Endodermal cell (in vitro differentiated cells): ENCODE measurements at regions not wholly inside any gene's neighbourhood (a gene's known extent, or its start where the extent isn't known, plus 50 kb on each side); places are given as distances from the start of the nearest gene placed in this dataset.

Source experiments
- DNase-seq: peaks from one replicate; pipeline ENCODE4 v3.0.0-alpha.2; 2017
- H3K27ac ChIP-seq: 2 replicates; pipeline ENCODE4 v1.5.1; 2013; ENCODE audit warnings: mild to moderate bottlenecking, low read depth, low read length, moderate library complexity
- H3K27me3 ChIP-seq: 2 replicates; pipeline ENCODE4 v1.6.1; 2013; ENCODE audit warnings: mild to moderate bottlenecking, low read length, moderate library complexity; ENCODE audit not compliant: insufficient read depth, control insufficient read depth, poor library complexity, severe bottlenecking
- H3K36me3 ChIP-seq: 2 replicates; pipeline ENCODE4 v1.7.0; 2013; ENCODE audit warnings: mild to moderate bottlenecking, low read length, moderate library complexity; ENCODE audit not compliant: control insufficient read depth, insufficient read depth
- H3K4me1 ChIP-seq: one replicate; pipeline ENCODE4 v1.7.0; 2013; ENCODE audit warnings: low read length; ENCODE audit not compliant: control insufficient read depth, insufficient read depth
- H3K4me3 ChIP-seq: 2 replicates; pipeline ENCODE4 v1.5.1; 2013; ENCODE audit warnings: mild to moderate bottlenecking, low read length, moderate library complexity
- H3K9ac ChIP-seq: 2 replicates; pipeline ENCODE4 v1.6.1; 2013; ENCODE audit warnings: mild to moderate bottlenecking, low read length, moderate library complexity; ENCODE audit not compliant: poor library complexity, severe bottlenecking; ENCODE audit errors: extremely low read depth
- H3K9me3 ChIP-seq: 2 replicates; pipeline ENCODE4 v1.6.1; 2013; ENCODE audit warnings: mild to moderate bottlenecking, low read length, moderate library complexity; ENCODE audit not compliant: control insufficient read depth
- H3K27ac Mint-ChIP-seq: 2 replicates; pipeline ENCODE4 v1.8.0; 2020; ENCODE audit warnings: mixed read lengths
- H3K27me3 Mint-ChIP-seq: 2 replicates; pipeline ENCODE4 v1.8.0; 2021; ENCODE audit warnings: mild to moderate bottlenecking, mixed read lengths; ENCODE audit not compliant: insufficient read depth
- H3K36me3 Mint-ChIP-seq: 2 replicates; pipeline ENCODE4 v1.8.0; 2020; ENCODE audit warnings: low read depth, mixed read lengths
- H3K4me1 Mint-ChIP-seq: 2 replicates; pipeline ENCODE4 v1.8.0; 2020; ENCODE audit warnings: mixed read lengths
- H3K4me3 Mint-ChIP-seq: 2 replicates; pipeline ENCODE4 v1.8.0; 2020; ENCODE audit warnings: mild to moderate bottlenecking, moderate library complexity, mixed read lengths
- H3K9me3 Mint-ChIP-seq: 2 replicates; pipeline ENCODE4 v1.8.0; 2020; ENCODE audit warnings: mild to moderate bottlenecking, mixed read lengths
- WGBS, 2 experiments: methylation state at CpG; one replicate each; pipeline versions ENCODE4 v1.1.5 to v1.1.7; 2013; ENCODE audit warnings: missing lambda C conversion rate in 2 of 2, mixed read lengths in 1 of 2; ENCODE audit not compliant: insufficient coverage in 1 of 2, insufficient read length in 1 of 2; 5-methylcytosine and 5-hydroxymethylcytosine counted together
- TF ChIP-seq, protein P1 (sequence below): fragments of 200-600 bp; sonication (generic); conservative IDR thresholded peaks from 2 replicates; pipeline ENCODE4 v1.5.0; 2021; ENCODE audit warnings: antibody characterized with exemption, mild to moderate bottlenecking

DNA sequence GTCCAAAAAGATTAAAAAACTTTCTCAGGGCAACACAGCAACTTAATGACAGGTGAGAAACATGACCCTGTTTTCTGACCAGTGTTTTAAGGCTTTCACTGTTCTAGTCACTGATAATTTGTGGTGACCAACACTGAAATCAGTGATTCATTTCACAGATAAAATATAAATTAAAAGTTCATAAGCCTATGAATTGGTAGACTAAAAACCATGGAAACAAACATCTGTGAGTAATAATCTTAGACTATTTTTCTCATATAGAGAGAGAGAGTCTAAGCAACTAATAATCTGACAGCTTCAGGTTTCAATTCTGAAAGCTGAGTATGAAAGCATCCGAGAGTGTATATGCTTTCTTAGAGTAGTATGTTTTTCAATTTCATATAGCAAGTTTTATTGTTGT is 536.9 kb downstream of the ADGRL2 start:
- no peak overlapping the region for H3K4me3 ChIP-seq
- no peaks in the 10 kb centered on the region for H3K36me3 Mint-ChIP-seq
- no peaks in the 10 kb centered on the region for H3K36me3 ChIP-seq
- H3K9me3 ChIP-seq, result peaks cover 6% of the 10 kb centered on the region
- H3K27ac ChIP-seq, result no peak overlapping the region
- no peaks in the 10 kb centered on the region for H3K4me1 ChIP-seq
- no peak overlapping the region for H3K9ac ChIP-seq
- TF ChIP-seq, protein P1, sequence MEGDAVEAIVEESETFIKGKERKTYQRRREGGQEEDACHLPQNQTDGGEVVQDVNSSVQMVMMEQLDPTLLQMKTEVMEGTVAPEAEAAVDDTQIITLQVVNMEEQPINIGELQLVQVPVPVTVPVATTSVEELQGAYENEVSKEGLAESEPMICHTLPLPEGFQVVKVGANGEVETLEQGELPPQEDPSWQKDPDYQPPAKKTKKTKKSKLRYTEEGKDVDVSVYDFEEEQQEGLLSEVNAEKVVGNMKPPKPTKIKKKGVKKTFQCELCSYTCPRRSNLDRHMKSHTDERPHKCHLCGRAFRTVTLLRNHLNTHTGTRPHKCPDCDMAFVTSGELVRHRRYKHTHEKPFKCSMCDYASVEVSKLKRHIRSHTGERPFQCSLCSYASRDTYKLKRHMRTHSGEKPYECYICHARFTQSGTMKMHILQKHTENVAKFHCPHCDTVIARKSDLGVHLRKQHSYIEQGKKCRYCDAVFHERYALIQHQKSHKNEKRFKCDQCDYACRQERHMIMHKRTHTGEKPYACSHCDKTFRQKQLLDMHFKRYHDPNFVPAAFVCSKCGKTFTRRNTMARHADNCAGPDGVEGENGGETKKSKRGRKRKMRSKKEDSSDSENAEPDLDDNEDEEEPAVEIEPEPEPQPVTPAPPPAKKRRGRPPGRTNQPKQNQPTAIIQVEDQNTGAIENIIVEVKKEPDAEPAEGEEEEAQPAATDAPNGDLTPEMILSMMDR, result no peak
- no peak overlapping the region for H3K27ac Mint-ChIP-seq
- no peak overlapping the region for H3K4me3 Mint-ChIP-seq
- 71% methylated on average over 1 of the region's 1 CpG; no CpG with 5 or more reads in 1 of the 2 experiments for WGBS, 2 experiments
- H3K27me3 ChIP-seq, result no peaks in the 10 kb centered on the region
- H3K4me1 Mint-ChIP-seq, result peaks cover 13% of the 10 kb centered on the region
- no peaks in the 10 kb centered on the region for H3K27me3 Mint-ChIP-seq
- peaks cover 2% of the 10 kb centered on the region for H3K9me3 Mint-ChIP-seq
- no peak for DNase-seq

DNA sequence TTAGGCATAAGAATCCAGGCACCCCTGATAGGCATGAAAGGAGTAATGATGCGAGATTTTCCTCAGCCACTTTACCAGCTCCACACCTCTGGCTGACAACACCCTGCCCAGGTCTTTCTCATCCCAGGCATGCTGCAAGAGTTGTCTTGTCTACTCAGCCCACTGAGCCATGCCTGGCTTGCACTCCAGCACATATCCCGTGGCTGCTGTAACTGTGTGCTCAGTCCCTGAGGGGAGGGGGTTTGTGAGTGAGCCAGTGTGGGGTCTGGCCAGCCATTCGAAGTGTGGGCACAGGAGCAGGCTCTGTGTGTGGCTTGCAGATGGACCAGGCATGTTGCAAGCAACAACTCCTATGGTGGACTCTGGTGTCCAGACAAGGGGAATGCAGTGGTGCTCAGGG is 529.6 kb downstream of the ADGRL2 start:
- TF ChIP-seq, protein P1, result no peak

DNA sequence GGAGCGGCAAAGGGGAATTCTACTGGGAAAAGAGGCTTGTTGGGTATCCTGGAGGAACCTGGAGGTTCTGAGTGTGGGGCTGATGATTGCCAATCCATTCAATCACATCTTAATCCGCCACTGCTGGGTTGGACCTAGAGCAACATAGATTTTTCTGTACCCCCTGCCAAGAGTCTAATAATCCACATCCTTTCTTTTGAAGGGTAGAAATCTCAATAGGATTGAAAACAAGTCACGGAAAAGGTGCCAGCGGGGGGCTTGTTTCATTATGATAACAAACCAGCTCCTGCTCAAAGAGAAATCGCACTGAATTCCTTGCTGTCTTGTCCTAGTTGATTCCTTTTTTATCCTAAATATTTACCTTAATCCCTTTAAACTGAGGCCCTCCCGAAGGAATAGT is 528.5 kb downstream of the ADGRL2 start:
- Mint-ChIP-seq H3K4me1 (peaks cover 32% of the 10 kb centered on the region), H3K4me3 (no peak overlapping the region), H3K27ac (no peak overlapping the region), H3K9me3 (peaks cover 2% of the 10 kb centered on the region), H3K36me3 (no peaks in the 10 kb centered on the region), H3K27me3 (peaks cover 3% of the 10 kb centered on the region)
- DNase-seq, result peak; percentile 70
- Histone ChIP-seq H3K27me3 (no peaks in the 10 kb centered on the region), H3K9me3 (peaks cover 8% of the 10 kb centered on the region), H3K27ac (no peak overlapping the region), H3K4me1 (no peaks in the 10 kb centered on the region), H3K9ac (no peak overlapping the region), H3K36me3 (no peaks in the 10 kb centered on the region), H3K4me3 (no peak overlapping the region)
- TF ChIP-seq, protein P1, result no peak
- 48 to 62% methylated on average over 3 to 6 of the region's 6 CpGs for WGBS, 2 experiments

More for the DNA sequence above, 529.6 kb downstream of the ADGRL2 start:
- H3K27me3 ChIP-seq, result no peaks in the 10 kb centered on the region
- Mint-ChIP-seq H3K4me1 (peaks cover 32% of the 10 kb centered on the region), H3K27ac (no peak overlapping the region), H3K9me3 (peaks cover 2% of the 10 kb centered on the region), H3K27me3 (peaks cover 3% of the 10 kb centered on the region), H3K36me3 (no peaks in the 10 kb centered on the region), H3K4me3 (no peak overlapping the region)
- 66 to 93% methylated on average over 2 to 3 of the region's 3 CpGs for WGBS, 2 experiments
- H3K4me1 ChIP-seq, result no peaks in the 10 kb centered on the region
- peaks cover 8% of the 10 kb centered on the region for H3K9me3 ChIP-seq
- no peak overlapping the region for H3K4me3 ChIP-seq
- H3K27ac ChIP-seq, result no peak overlapping the region
- no peaks in the 10 kb centered on the region for H3K36me3 ChIP-seq
- DNase-seq, result peak; percentile 52
- H3K9ac ChIP-seq, result no peak overlapping the region
